Vagina (tissue), 2 donors: ENCODE measurements at regions not wholly inside any gene's neighbourhood (a gene's known extent, or its start where the extent isn't known, plus 50 kb on each side); places are given as distances from the start of the nearest gene placed in this dataset.

Experiments
- DNase-seq, 2 donors: peaks; one replicate each; pipeline ENCODE4 v3.0.0-alpha.2; 2017; ENCODE audit errors: extremely low spot score in 2 of 2
- H3K27ac ChIP-seq: fragments of 200-600 bp; sonication (generic); one replicate; pipeline ENCODE4 v1.5.1; 2019
- H3K27me3 ChIP-seq: fragments of 200-600 bp; sonication (generic); one replicate; pipeline ENCODE4 v1.5.1; 2019
- H3K36me3 ChIP-seq, 2 donors: fragments of 200-600 bp; sonication (generic); one replicate each; pipeline ENCODE4 v1.5.1; 2017 to 2019
- H3K4me1 ChIP-seq: fragments of 200-600 bp; sonication (generic); one replicate; pipeline ENCODE4 v1.5.1; 2019
- H3K4me3 ChIP-seq, 2 donors: fragments of 200-600 bp; sonication (generic); 1 replicate in 1 of 2; 2 replicates in 1 of 2; pipeline ENCODE4 v1.5.1; 2016 to 2019
- H3K9me3 ChIP-seq: fragments of 200-600 bp; sonication (generic); one replicate; pipeline ENCODE4 v1.5.1; 2019
- CTCF ChIP-seq, 3 experiments: fragments of 450-650 bp in 2 of 3; fragments of 200-600 bp in 1 of 3; sonication (generic) in 1 of 3; IDR thresholded peaks; one replicate each; pipeline ENCODE4 v1.5.1; 2017 to 2019; ENCODE audit warnings: antibody characterized with exemption in 3 of 3, mild to moderate bottlenecking in 2 of 3, moderate library complexity in 2 of 3
- POLR2A ChIP-seq, 2 donors: fragments of 450-650 bp; IDR thresholded peaks; one replicate each; pipeline ENCODE4 v1.6.1; 2017; ENCODE audit warnings: antibody characterized with exemption in 2 of 2, mild to moderate bottlenecking in 2 of 2, moderate library complexity in 2 of 2
- POLR2AphosphoS5 ChIP-seq, 2 donors: sonication (generic); formaldehyde crosslinking; IDR thresholded peaks; one replicate each; pipeline ENCODE4 v1.9.0; 2017; ENCODE audit warnings: antibody characterized with exemption in 2 of 2, mild to moderate bottlenecking in 2 of 2, low read depth in 1 of 2; ENCODE audit not compliant: insufficient read depth in 1 of 2
- intact Hi-C: fragments of 100-400 bp; cut with DNase I; formaldehyde crosslinking; loops from one replicate; pipeline ENCODE4 v1.15.1; 2023

DNA sequence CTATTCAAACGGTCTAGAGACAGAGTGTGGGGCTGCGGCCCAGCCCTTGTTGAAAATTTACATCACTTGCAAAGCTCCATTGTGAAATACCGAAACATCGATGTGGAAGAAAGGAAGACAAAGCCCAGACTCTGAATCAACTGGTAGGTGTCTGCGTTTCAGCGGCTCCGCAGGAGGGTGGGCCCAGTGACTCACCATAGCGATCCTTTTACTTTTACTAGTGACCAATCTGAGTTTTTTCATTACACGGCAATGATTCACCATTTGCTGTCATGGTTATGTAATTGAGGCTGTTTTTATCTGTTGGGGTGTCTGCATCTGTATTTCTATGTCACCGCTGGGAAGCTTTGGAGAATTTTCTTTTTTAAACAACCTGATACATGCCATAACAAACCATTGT, 66.6 kb upstream of the ODC1 start:
- Histone ChIP-seq H3K4me1 (no peaks in the 10 kb centered on the region), H3K27ac (no peak overlapping the region), H3K36me3 (no peaks in the 10 kb centered on the region), H3K27me3 (no peaks in the 10 kb centered on the region), H3K4me3 (no peak overlapping the region), H3K9me3 (peaks cover 14% of the 10 kb centered on the region)
- DNase-seq: no peak
- intact Hi-C loops: no loop called here
- TF ChIP-seq POLR2AphosphoS5 (IDR thresholded peaks at IDR 0.05; ENCODE audit: insufficient read depth in 1 of 2, low read depth in 1 of 2) (peak in 1 of 2 donors; percentile 12), CTCF (IDR thresholded peaks at IDR 0.05) (no peak)

DNA sequence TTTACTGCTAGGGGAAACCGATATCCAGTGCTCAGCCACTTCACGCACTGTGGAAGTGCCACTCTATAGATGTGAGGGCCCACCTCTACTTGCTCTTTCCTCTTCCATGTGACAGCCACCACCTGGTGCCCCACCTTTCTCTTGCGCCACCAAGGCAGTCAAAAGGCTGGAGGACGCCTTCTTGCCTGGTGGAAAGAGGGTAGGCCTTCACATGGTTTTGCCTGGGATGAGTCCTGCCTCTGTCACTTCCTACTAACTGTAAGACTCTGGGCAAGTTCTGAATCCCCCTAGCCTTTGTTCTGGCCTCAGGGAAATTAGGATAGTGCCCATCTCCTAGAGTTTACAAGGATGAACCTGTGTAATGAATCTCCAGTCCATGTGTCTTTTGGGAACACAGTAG, 66.1 kb upstream of the ODC1 start:
- TF ChIP-seq POLR2AphosphoS5 (IDR thresholded peaks at IDR 0.05; ENCODE audit: insufficient read depth in 1 of 2, low read depth in 1 of 2) (no peak), POLR2A (IDR thresholded peaks at IDR 0.05) (no peak), CTCF (IDR thresholded peaks at IDR 0.05) (no peak)
- Histone ChIP-seq H3K27ac (no peak overlapping the region), H3K36me3 (no peaks in the 10 kb centered on the region), H3K9me3 (peaks cover 14% of the 10 kb centered on the region), H3K27me3 (no peaks in the 10 kb centered on the region), H3K4me1 (no peaks in the 10 kb centered on the region), H3K4me3 (no peak overlapping the region)
- no peak for DNase-seq
- intact Hi-C loops: no loop called here

- Histone ChIP-seq H3K9me3 (peaks cover 14% of the 10 kb centered on the region), H3K27me3 (no peaks in the 10 kb centered on the region), H3K36me3 (no peaks in the 10 kb centered on the region), H3K4me3 (no peak overlapping the region), H3K27ac (no peak overlapping the region), H3K4me1 (no peaks in the 10 kb centered on the region)
- intact Hi-C loops: no loop called here
- no peak for DNase-seq
- TF ChIP-seq POLR2A (IDR thresholded peaks at IDR 0.05) (no peak), CTCF (IDR thresholded peaks at IDR 0.05) (no peak), POLR2AphosphoS5 (IDR thresholded peaks at IDR 0.05; ENCODE audit: insufficient read depth in 1 of 2, low read depth in 1 of 2) (no peak)
These were observed 65.1 kb upstream of the ODC1 start for GRCh38 chr2:10513201-10513600.

GRCh38 chr2:10508038-10508437, 59.9 kb upstream of the ODC1 start:
- H3K36me3 ChIP-seq: no peaks in the 10 kb centered on the region

GRCh38 chr2:10507106-10507505, 59.0 kb upstream of the ODC1 start:
- no peak overlapping the region for H3K27ac ChIP-seq
- intact Hi-C loops: no loop called here
- no peaks in the 10 kb centered on the region for H3K9me3 ChIP-seq
- H3K4me1 ChIP-seq: no peaks in the 10 kb centered on the region
- H3K36me3 ChIP-seq: no peaks in the 10 kb centered on the region
- TF ChIP-seq POLR2AphosphoS5 (IDR thresholded peaks at IDR 0.05; ENCODE audit: insufficient read depth in 1 of 2, low read depth in 1 of 2) (no peak), CTCF (IDR thresholded peaks at IDR 0.05) (no peak), POLR2A (IDR thresholded peaks at IDR 0.05) (no peak)
- no peak overlapping the region for H3K4me3 ChIP-seq
- peak in 1 of 2 donors; percentile 64 for DNase-seq
- no peaks in the 10 kb centered on the region for H3K27me3 ChIP-seq

More at GRCh38 chr2:10508038-10508437, 59.9 kb upstream of the ODC1 start:
- no peak overlapping the region for H3K4me3 ChIP-seq
- no peaks in the 10 kb centered on the region for H3K4me1 ChIP-seq
- no peaks in the 10 kb centered on the region for H3K9me3 ChIP-seq
- no peak overlapping the region for H3K27ac ChIP-seq
- intact Hi-C loops: no loop called here
- DNase-seq: no peak
- H3K27me3 ChIP-seq: no peaks in the 10 kb centered on the region
- TF ChIP-seq POLR2A (IDR thresholded peaks at IDR 0.05) (no peak), CTCF (IDR thresholded peaks at IDR 0.05) (no peak), POLR2AphosphoS5 (IDR thresholded peaks at IDR 0.05; ENCODE audit: insufficient read depth in 1 of 2, low read depth in 1 of 2) (no peak)
